ENCODE measurements at regions not wholly inside any gene's neighbourhood (a gene's known extent, or its start where the extent isn't known, plus 50 kb on each side); places are given as distances from the start of the nearest gene placed in this dataset.

- Histone ChIP-seq H3K4me1 (replicated peaks in 1 of 2) (peaks cover 13 to 19% of the 10 kb centered on the region in 2 donors), H3K27ac (no peak overlapping the region), H3K4me3 (no peak overlapping the region)
- in situ Hi-C loops (cut with MboI; ENCODE audit: low pct_unique_long_range_greater_than_20kb in 2 of 9, low sequenced_read_pairs in 9 of 9, unreplicated experiment in 9 of 9): no loop called here
- WGBS, 10 experiments: 34 to 98% (median 84%) methylated on average over 1 to 7 of the region's 13 CpGs; no CpG with 5 or more reads in 2 of the 10 experiments
- no peak for ATAC-seq (replicated peaks in 6 of 8)
Observed at GRCh38 chr2:16018277-16019059, 78.1 kb downstream of the MYCN start.

GRCh38 chr2:16016282-16016681, 75.9 kb downstream of the MYCN start:
- no peak overlapping the region for H3K4me3 ChIP-seq
- in situ Hi-C loops (cut with MboI; ENCODE audit: low pct_unique_long_range_greater_than_20kb in 2 of 9, low sequenced_read_pairs in 9 of 9, unreplicated experiment in 9 of 9): no loop called here
- no peak overlapping the region for H3K27ac ChIP-seq
- H3K4me1 ChIP-seq (replicated peaks in 1 of 2): peaks cover 28% of the 10 kb centered on the region in 2 donors
- 33 to 100% methylated on average over 1 of the region's 1 CpG; no CpG with 5 or more reads in 8 of the 10 experiments for WGBS, 10 experiments
- ATAC-seq (replicated peaks in 6 of 8): no peak

- Histone ChIP-seq H3K4me3 (no peak overlapping the region), H3K4me1 (replicated peaks in 1 of 2) (peaks cover 28% of the 10 kb centered on the region in 2 donors), H3K27ac (no peak overlapping the region)
- in situ Hi-C loops (cut with MboI; ENCODE audit: low pct_unique_long_range_greater_than_20kb in 2 of 9, low sequenced_read_pairs in 9 of 9, unreplicated experiment in 9 of 9): no loop called here
- no peak for ATAC-seq (replicated peaks in 6 of 8)
- 0 to 86% (median 17%) methylated on average over 1 to 2 of the region's 2 CpGs; no CpG with 5 or more reads in 2 of the 10 experiments for WGBS, 10 experiments
Observed at GRCh38 chr2:16015903-16016265, 75.5 kb downstream of the MYCN start.

GRCh38 chr2:16015210-16015902, 75.0 kb downstream of the MYCN start:
- no peak overlapping the region for H3K4me3 ChIP-seq
- in situ Hi-C loops (cut with MboI; ENCODE audit: low pct_unique_long_range_greater_than_20kb in 2 of 9, low sequenced_read_pairs in 9 of 9, unreplicated experiment in 9 of 9): no loop called here
- ATAC-seq (replicated peaks in 6 of 8): no peak

GRCh38 chr2:16014802-16015201, 74.5 kb downstream of the MYCN start:
- 0 to 100% (median 94%) methylated on average over 1 to 3 of the region's 3 CpGs; no CpG with 5 or more reads in 3 of the 10 experiments for WGBS, 10 experiments
- in situ Hi-C loops (cut with MboI; ENCODE audit: low pct_unique_long_range_greater_than_20kb in 2 of 9, low sequenced_read_pairs in 9 of 9, unreplicated experiment in 9 of 9): no loop called here
- no peak overlapping the region for H3K27ac ChIP-seq
- H3K4me3 ChIP-seq: no peak overlapping the region
- H3K4me1 ChIP-seq (replicated peaks in 1 of 2): peaks cover 28% of the 10 kb centered on the region in 2 donors
- ATAC-seq (replicated peaks in 6 of 8): no peak

More at GRCh38 chr2:16015210-16015902, 75.0 kb downstream of the MYCN start:
- WGBS, 10 experiments: 0 to 85% (median 46%) methylated on average over 2 to 5 of the region's 15 CpGs; no CpG with 5 or more reads in 3 of the 10 experiments
- Histone ChIP-seq H3K27ac (no peak overlapping the region), H3K4me1 (replicated peaks in 1 of 2) (peaks cover 28% of the 10 kb centered on the region in 2 donors)

GRCh38 chr2:16014041-16014787, 73.9 kb downstream of the MYCN start:
- ATAC-seq (replicated peaks in 6 of 8): peak in 5 of 8 experiments; percentile 48 to 71 (median 63)
- in situ Hi-C loops (cut with MboI; ENCODE audit: low pct_unique_long_range_greater_than_20kb in 2 of 9, low sequenced_read_pairs in 9 of 9, unreplicated experiment in 9 of 9): no loop called here
- Histone ChIP-seq H3K4me3 (no peak overlapping the region), H3K27ac (peak overlapping the region; percentile 68 to 87), H3K4me1 (replicated peaks in 1 of 2) (peaks cover 28% of the 10 kb centered on the region in 2 donors)
- 11 to 91% (median 48%) methylated on average over 4 to 11 of the region's 32 CpGs; no CpG with 5 or more reads in 2 of the 10 experiments for WGBS, 10 experiments

GRCh38 chr2:16013359-16013911, 73.1 kb downstream of the MYCN start:
- ATAC-seq (replicated peaks in 6 of 8): peak in 5 of 8 experiments; percentile 23 to 67 (median 46)
- in situ Hi-C loops (cut with MboI; ENCODE audit: low pct_unique_long_range_greater_than_20kb in 2 of 9, low sequenced_read_pairs in 9 of 9, unreplicated experiment in 9 of 9): no loop called here
- Histone ChIP-seq H3K27ac (peak overlapping the region; percentile 68 to 87), H3K4me1 (replicated peaks in 1 of 2) (peaks cover 28% of the 10 kb centered on the region in 2 donors), H3K4me3 (no peak overlapping the region)
- 0 to 58% (median 22%) methylated on average over 2 to 12 of the region's 20 CpGs; no CpG with 5 or more reads in 2 of the 10 experiments for WGBS, 10 experiments

GRCh38 chr2:16012626-16013358, 72.4 kb downstream of the MYCN start:
- Histone ChIP-seq H3K27ac (peak overlapping the region; percentile 68 to 87), H3K4me1 (replicated peaks in 1 of 2) (peaks cover 28% of the 10 kb centered on the region in 2 donors), H3K4me3 (no peak overlapping the region)
- 0 to 21% (median 10%) methylated on average over 1 to 4 of the region's 19 CpGs; no CpG with 5 or more reads in 7 of the 10 experiments for WGBS, 10 experiments
- in situ Hi-C loops (cut with MboI; ENCODE audit: low pct_unique_long_range_greater_than_20kb in 2 of 9, low sequenced_read_pairs in 9 of 9, unreplicated experiment in 9 of 9): no loop called here
- ATAC-seq (replicated peaks in 6 of 8): peak in 5 of 8 experiments; percentile 79 to 95 (median 85)

GRCh38 chr2:16012029-16012596, 71.8 kb downstream of the MYCN start:
- Histone ChIP-seq H3K4me1 (replicated peaks in 1 of 2) (peaks cover 28% of the 10 kb centered on the region in 2 donors), H3K27ac (peak overlapping the region; percentile 68 to 87), H3K4me3 (no peak overlapping the region)
- 0 to 100% (median 92%) methylated on average over 1 to 2 of the region's 2 CpGs; no CpG with 5 or more reads in 3 of the 10 experiments for WGBS, 10 experiments
- in situ Hi-C loops (cut with MboI; ENCODE audit: low pct_unique_long_range_greater_than_20kb in 2 of 9, low sequenced_read_pairs in 9 of 9, unreplicated experiment in 9 of 9): no loop called here
- ATAC-seq (replicated peaks in 6 of 8): no peak

- no peak overlapping the region for H3K4me3 ChIP-seq
- H3K27ac ChIP-seq: no peak overlapping the region
- peaks cover 28% of the 10 kb centered on the region in 2 donors for H3K4me1 ChIP-seq (replicated peaks in 1 of 2)
- 0 to 100% (median 45%) methylated on average over 1 to 2 of the region's 2 CpGs; no CpG with 5 or more reads in 1 of the 10 experiments for WGBS, 10 experiments
- in situ Hi-C loops (cut with MboI; ENCODE audit: low pct_unique_long_range_greater_than_20kb in 2 of 9, low sequenced_read_pairs in 9 of 9, unreplicated experiment in 9 of 9): no loop called here
- ATAC-seq (replicated peaks in 6 of 8): no peak
Observed at GRCh38 chr2:16011621-16011960, 71.2 kb downstream of the MYCN start.

GRCh38 chr2:16010951-16011620, 70.7 kb downstream of the MYCN start:
- Histone ChIP-seq H3K4me1 (replicated peaks in 1 of 2) (peaks cover 28 to 33% of the 10 kb centered on the region in 2 donors), H3K4me3 (no peak overlapping the region), H3K27ac (no peak overlapping the region)
- WGBS, 10 experiments: 19 to 100% (median 75%) methylated on average over 1 to 2 of the region's 2 CpGs; no CpG with 5 or more reads in 3 of the 10 experiments
- ATAC-seq (replicated peaks in 6 of 8): no peak
- in situ Hi-C loops (cut with MboI; ENCODE audit: low pct_unique_long_range_greater_than_20kb in 2 of 9, low sequenced_read_pairs in 9 of 9, unreplicated experiment in 9 of 9): no loop called here

Measured in motor neuron (in vitro differentiated cells).